ENCODE measurements at regions not wholly inside any gene's neighbourhood (a gene's known extent, or its start where the extent isn't known, plus 50 kb on each side); places are given as distances from the start of the nearest gene placed in this dataset.

GRCh38 chr6:87971605-87972262 is 75.9 kb upstream of the SPACA1 start:
- TF ChIP-seq CTCF (conservative IDR thresholded peaks at IDR 0.05; ENCODE audit: low read depth, low read length) (no peak), EZH2 (IDR thresholded peaks at IDR 0.05; ENCODE audit: borderline replicate concordance, low read depth, low read length, poor library complexity, severe bottlenecking) (no peak)
